ENCODE measurements at regions not wholly inside any gene's neighbourhood (a gene's known extent, or its start where the extent isn't known, plus 50 kb on each side); places are given as distances from the start of the nearest gene placed in this dataset.

DNA sequence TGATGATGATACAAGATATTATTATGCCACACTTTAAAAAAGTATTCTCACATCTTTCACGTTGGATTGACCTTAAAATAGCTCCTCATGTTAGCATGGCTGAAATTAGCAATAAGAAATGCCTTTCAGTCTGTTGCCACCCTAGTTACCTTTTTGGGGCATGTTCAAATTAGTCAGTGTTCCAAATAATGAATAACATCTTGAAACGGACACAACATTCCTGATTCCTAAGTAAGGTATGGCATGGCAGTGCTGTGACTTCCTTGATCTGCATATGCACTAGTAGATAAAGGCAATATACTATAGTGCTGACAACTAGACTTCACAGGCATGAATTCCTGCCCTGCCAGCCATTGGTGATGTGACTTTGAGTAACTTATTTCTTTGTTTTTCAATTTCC is 914.5 kb downstream of the METTL15 start:
- TF ChIP-seq, protein P1, sequence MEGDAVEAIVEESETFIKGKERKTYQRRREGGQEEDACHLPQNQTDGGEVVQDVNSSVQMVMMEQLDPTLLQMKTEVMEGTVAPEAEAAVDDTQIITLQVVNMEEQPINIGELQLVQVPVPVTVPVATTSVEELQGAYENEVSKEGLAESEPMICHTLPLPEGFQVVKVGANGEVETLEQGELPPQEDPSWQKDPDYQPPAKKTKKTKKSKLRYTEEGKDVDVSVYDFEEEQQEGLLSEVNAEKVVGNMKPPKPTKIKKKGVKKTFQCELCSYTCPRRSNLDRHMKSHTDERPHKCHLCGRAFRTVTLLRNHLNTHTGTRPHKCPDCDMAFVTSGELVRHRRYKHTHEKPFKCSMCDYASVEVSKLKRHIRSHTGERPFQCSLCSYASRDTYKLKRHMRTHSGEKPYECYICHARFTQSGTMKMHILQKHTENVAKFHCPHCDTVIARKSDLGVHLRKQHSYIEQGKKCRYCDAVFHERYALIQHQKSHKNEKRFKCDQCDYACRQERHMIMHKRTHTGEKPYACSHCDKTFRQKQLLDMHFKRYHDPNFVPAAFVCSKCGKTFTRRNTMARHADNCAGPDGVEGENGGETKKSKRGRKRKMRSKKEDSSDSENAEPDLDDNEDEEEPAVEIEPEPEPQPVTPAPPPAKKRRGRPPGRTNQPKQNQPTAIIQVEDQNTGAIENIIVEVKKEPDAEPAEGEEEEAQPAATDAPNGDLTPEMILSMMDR (IDR thresholded peaks at IDR 0.05; ENCODE audit: low read depth, low read length, poor library complexity, severe bottlenecking) = no peak
- no peak for TF ChIP-seq EZH2phosphoT487 (IDR thresholded peaks at IDR 0.05; ENCODE audit: borderline replicate concordance, low read length)

All from DOHH2 (cell line).